Anterior cingulate cortex (tissue), 58 donors: ENCODE measurements at regions not wholly inside any gene's neighbourhood (a gene's known extent, or its start where the extent isn't known, plus 50 kb on each side); places are given as distances from the start of the nearest gene placed in this dataset.
"Not testable (repeated sequence)": the region's sequence is repeated elsewhere in the genome, so short reads cannot be mapped to it uniquely, and the experiment has no call there.

Experiments
- DNase-seq, 58 donors: peaks; one replicate each; lab custom pipeline; 2025; lab: John Stamatoyannopoulos, UW

DNA sequence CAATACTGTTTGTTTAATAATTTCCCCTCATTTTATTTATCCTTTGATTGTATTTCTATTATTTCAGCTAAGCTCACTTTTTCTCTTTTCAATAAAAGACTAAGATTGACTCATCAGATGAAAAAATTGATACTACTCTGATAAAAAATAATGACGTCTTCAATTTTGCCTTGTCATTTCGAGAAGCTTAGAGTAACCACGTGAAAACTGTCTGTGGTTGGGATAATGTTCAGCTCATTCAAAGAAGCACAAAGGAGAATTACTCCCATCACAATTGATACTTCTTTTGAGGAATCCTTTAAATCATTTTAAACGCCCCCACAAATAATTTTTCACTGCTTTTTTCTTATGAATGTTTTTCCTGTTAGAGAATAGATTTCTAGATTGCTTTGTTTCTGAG is 318.7 kb upstream of the SLITRK1 start:
- no peak for DNase-seq

DNA sequence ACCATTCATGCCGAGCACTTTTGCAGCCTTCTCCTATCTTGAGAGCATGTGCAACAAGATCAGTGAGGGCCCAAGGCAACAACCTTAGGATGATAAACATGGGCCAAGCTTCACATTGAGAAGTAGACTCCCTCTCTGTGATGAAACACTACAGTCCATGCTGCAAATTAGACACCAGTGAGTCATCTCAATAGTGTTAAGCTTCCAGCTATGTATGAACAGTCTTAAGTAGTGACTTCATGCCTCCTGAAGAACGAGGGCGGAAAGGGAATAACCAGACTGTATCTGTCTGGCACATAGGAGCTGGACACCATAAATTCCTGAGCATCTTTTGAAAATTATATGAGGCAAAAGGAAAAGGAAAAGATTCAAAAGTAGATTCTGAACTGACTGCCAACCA is 309.9 kb upstream of the SLITRK1 start:
- DNase-seq: no peak

DNA sequence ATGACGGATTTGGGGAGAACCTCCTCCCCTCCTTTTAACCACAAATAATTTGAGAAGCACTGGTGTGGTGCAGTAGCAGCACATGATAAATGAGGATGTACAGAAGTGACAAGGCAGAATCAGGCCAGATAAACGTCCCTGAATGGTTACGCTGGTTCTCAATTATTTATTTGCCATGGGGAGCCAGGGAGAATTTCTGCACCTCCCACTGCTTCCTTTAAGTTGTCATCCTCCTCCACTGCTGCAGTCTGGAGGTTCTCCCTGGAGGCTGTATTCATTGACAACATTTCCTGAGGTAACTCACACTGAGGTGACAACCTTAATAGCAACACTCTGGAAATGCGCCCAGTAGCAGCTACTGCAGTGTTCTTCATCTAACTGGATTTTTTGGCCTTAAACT is 308.9 kb upstream of the SLITRK1 start:
- no peak for DNase-seq

DNA sequence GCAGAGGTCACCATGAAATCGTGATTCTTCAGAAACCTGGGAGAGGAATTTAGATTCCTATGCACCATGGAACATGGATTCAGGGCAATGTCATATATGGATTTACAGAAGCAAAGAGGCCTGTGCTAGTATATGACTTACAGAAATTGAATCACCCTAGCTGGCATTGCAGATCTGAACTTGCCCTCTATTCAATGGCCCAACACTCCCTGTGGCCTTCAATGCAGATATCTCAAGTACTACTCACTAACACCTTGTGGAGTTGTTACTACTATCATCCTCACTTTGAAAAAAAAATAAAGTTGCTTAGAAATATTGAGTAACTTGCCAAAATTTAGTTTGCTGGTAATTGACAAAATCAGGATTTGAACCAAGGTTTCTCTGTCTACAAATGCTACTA is 305.4 kb upstream of the SLITRK1 start:
- DNase-seq: no peak

DNA sequence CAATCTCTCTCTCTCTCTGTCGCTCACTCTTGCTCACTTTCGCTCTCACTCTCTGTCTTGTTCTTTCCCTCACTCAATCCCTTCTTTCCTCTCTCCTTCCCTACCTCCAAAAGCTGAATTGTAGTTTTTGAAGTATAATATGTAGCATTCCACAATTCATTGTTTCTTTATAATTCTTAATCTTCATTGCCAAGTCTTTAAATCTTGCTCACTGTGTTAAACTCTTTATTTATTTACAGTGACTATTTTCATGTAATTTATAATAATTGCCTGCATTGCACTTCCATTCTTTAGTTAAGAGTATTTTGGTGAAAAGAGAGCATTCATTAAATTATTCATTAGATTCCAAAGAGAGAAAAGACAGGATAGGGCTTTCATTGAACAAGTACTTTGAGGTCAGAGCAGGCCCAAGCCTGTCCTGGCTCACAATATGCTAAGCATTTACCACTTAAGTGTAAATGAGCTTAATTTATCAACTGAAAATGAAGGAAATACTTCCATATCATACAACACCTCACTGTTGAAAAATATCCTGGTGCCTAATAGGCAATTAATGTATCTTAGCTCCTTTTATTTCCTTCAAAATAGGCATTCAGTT is 257.4 kb upstream of the SLITRK1 start:
- no peak for DNase-seq

DNA sequence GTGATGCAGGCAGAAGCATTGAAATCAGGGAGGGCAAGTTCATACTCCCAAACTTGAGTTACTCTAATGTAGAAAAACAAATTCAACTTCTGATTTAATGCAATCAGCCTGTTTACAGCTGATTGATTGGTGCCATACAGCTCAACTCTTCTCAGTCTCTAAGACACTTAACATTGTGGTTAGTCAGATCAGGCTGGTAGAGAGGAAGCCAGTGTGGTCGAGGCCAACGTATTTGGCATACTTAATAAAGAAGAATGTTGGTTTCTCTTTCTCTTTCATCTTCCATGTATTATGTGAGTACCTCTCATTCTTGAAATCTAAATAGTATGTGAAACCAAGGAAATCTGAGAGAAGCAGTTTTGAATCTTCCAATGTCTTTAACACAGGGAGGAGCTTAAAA is 255.0 kb upstream of the SLITRK1 start:
- no peak for DNase-seq

DNA sequence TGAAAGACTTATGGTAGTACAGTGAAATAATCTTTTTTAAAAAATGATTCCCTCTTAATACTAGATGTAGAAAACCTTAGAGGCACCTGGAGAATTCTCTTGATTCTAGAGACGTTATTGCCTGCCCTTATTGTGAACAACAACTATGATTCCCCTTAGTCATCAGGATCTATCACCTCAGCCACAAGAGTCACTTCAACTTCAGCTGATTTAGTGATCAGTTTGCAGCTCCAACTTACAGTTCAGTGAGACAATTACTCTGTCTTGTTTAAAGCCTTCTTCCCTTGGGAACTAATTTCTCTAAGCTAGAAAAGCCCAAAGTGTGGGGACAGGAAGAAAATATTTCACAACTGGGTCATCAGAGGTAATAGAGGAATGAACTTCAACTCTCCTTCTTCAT is 254.3 kb upstream of the SLITRK1 start:
- no peak for DNase-seq

DNA sequence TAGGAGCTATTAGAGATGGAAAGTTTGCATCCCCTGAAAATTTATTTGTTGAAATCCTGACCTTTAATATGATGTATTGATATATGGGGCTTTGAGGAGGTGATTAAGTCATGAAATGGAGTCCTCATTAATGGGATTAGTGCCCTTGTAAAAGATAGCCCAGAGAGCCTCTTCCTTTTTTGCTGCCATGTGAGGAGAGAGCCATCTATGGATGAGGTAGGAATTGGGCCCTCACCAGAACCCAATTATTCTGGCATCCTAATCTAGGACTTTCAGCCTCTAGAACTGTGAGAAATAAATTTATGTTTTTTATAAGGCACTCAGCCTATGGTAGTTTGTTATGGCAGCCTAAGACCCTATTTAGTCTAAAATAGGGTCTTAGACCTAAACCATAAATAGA is 250.2 kb upstream of the SLITRK1 start:
- DNase-seq: no peak

DNA sequence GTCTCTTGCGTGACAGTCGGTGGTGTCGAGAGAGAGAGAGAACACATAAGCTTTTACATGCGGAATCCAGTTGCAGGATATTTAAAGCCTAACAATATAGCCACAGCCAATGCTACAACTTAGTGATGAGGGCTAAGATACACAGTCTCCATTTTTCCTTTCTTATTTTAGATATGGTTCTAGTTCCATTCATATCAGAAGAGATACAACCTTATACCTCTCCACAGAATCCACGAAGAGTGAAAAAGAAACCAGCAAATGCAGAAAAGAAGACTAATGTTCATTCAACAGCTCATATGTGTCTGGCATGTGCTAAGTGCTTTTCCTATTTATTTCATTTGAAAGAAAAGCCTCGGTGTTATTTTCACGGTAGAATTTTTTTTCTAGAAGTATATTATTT is 249.0 kb upstream of the SLITRK1 start:
- no peak for DNase-seq

DNA sequence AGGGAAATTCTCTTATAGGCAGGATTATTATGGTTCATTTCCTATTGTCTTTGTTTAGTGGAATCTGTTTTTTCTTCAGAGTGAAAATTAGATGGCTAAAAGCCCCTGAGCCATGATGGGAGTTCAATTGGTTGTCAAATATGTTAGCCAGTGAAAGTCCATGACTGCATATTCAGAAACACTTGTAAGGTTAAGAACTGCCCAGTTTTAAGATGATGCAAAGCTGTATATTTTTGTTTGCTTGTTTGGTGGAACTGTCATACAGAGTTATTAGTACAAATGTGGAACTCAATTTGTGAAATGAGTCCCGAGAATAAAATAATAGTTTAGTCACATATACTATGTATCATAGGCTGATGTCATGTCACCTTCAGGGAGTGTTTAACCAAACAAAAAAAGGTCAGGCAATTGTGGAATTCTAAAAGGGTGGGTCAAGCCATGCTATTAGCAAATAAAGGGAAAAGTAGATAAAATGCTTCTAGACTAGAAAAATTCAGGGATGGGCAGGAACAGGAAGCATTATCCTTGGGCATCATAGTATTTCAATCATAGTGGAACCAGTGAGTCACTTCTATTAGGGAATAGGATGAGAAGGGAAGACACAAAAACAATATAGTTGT is 248.3 kb upstream of the SLITRK1 start:
- DNase-seq: no peak

DNA sequence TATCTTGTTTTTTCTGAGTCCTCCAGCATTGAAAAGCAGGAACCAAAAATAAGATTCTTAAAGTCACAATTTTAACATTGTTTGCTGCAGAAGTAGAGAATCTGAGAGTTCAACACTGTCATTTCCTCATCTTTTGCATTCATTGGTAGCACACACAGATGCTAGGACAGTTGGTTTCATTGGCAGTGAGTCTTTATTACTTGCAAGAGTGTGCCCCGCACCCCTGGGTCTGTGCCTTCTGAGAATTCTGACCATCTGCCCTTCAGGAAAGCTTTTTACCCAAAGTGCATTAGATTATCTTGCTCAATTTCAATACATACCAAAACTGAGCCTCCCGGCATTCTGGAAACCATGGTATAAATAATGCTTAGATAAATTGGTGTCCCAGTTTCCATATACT is 247.7 kb upstream of the SLITRK1 start:
- DNase-seq: no peak

DNA sequence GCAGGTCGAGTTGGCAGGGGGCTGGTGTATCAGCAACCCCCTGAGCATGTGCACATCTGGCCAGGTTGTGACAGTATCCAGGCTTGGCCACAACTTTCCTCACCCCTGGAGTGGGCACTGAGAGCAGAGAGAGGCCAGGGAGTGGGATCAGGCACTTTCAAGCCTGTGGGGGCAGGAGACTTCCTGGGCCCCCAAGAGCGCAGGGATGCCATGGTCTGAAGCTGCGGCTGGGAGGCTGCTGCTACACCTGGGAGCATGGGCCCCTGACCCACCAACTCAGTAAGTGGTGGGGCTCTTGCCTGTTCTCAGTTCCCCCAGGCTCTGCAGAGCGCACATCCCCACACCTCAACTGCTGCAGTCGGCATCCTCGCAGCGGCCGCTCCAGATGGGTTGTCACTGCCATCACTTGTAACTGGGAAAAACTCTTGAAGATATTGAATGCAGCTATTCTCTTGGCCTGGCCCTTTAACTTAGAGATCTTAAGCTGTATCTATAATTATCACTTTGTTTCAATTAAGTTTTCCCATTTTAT is 245.4 kb upstream of the SLITRK1 start:
- no peak for DNase-seq

DNA sequence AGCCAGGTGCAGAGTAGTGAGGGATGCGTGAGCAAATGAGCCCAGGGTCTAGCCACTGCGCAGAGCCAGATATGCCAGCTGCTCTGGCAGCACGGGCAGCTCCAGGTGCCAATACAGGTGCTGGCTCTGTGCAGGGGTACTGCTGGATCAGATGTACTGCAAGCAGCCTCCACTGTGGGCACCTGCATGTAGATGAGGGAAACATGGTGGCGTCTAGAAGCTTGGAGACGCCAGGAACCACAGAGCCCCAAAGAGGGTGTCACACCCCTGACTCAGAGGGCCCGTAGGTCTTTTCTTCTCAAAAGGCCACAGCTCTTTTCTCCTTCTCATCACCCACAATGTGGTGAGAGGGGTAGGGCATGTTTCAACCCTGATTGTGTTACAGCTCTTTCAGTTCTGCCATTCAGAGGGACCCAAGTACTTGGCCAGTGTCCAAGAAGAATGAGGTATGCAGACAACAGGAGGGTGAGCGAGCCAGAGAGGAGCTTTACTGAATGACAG is 244.4 kb upstream of the SLITRK1 start:
- no peak for DNase-seq

DNA sequence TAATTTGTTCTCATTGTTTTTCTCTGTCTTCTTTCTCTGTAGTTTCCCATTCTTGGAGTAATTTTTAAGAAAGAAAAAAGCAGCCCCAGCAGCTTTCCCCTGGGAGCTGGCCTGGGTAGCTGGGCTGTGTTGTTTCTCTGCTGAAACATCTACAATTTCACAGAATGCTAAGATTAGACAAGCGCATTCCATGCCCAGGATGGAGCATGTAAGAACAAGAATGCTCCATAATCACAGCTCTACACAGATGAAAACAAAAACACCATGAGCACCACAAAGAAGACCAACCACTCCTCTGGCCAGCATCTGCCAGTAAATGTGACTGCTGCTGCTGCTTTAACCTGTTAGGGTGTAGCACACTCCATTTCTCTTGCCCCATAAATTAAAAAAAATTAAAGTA is 239.2 kb upstream of the SLITRK1 start:
- no peak for DNase-seq

DNA sequence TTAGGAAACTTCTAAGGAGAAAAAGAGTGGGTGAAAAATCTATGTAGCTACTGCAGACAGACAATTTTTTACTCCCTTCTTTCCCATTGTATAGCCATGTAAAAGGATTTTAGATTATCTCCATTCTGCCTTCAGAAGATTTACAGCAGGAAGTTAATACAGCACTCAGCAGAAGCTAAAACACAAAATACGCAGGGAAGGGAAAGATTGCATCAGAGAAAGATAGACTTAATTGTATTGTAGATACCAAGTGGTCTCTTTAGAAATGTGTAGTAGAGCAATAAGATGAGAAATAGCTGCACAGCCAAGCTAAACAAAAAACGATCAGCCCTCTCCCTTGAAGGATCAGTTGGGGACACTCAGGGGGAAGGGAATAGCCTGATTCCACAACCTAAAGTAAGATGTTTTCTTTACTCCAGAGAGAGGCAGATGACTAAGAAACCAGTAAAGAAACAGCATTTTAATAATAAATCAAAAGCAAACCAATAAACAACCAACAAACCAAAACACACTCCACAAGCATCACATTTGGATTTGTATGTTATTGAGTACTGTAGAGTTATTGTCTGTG is 236.7 kb upstream of the SLITRK1 start:
- DNase-seq: no peak

DNA sequence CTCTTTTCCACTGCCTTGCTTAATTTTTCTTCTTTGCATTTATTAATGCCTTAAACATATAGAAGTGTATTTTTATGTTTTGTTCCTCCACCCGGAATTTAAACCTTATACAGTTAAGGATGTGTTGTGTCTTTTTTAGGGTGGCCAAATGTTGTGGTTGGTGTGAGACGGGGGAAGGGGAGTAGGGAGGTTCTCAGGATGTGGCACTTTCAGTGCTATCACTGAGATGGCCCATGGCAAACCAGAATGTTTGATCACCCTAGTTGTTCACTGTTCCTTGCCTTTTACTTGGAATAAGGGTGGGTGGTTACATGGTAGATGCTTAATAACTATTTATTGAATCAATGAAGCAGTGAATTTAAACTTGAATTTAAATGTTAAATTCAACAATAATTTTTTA is 216.0 kb upstream of the SLITRK1 start:
- no peak for DNase-seq

DNA sequence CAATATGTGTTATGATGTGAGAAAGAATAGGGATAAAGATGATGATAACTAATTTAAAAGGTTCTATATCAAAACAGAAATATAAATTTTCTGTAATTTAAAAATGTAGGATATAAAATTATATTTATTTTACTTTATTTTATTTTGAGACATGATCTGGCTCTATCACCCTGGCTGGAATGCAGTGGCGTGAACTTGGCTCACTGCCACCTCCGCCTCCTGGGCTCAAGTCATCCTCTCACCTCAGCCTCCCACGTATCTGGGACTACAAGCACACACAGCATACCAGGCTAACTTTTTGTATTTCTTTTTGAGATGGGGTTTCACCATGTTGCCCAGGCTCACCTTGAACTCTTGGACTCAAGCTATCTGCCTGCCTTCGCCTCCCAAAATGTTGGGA is 214.9 kb upstream of the SLITRK1 start:
- DNase-seq: no peak

DNA sequence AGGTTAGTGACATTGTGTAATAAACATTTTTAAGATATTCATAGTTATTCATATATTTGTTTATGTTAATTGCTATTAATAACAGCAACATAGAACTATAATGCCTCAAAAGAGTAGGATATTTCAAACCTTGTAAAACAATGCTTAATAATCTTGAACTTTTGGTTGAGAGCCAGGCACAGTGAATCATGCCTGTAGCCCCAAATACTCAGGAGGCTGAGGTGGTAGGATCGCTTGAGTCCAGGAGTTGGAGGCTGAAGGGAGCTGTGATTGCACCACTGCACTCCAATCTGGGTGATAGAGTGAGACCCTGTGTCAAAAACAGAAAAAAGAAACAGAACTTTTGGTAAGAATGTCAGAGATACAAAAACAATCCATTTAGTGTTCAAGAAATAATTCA is 213.9 kb upstream of the SLITRK1 start:
- no peak for DNase-seq

DNA sequence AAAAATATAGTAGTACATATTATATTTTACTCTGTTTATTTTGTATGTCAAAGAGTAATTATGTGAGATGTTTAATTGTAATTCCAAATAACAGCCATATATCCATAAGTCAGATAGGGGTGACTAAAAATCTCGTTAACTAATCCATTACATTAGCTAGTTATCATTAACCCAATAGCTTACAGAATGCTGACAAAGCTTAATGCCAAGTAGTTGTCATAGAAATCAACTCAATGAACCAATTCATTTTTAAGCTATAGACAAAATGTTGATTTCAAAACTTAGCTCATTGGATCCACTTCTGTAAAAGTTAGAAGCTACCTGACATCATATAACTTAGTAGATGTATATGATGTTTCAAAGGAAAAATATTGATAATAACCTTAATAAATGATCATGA is 206.7 kb upstream of the SLITRK1 start:
- no peak for DNase-seq

DNA sequence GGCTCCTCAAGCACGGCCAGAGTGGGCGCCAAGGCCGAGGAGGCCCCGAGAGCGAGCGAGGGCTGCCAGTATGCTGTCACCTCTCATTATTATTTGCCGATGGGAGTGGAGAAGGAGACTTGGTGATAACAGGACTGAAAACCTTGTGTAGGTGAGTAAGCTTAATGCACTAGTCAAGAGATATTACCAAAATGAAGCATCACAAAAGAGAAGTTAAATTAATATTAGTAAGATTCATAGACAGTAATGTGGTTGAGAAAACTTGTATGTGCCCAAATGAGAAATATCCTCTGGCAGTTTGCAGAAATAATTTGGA is 204.5 kb upstream of the SLITRK1 start:
- DNase-seq: no peak

DNA sequence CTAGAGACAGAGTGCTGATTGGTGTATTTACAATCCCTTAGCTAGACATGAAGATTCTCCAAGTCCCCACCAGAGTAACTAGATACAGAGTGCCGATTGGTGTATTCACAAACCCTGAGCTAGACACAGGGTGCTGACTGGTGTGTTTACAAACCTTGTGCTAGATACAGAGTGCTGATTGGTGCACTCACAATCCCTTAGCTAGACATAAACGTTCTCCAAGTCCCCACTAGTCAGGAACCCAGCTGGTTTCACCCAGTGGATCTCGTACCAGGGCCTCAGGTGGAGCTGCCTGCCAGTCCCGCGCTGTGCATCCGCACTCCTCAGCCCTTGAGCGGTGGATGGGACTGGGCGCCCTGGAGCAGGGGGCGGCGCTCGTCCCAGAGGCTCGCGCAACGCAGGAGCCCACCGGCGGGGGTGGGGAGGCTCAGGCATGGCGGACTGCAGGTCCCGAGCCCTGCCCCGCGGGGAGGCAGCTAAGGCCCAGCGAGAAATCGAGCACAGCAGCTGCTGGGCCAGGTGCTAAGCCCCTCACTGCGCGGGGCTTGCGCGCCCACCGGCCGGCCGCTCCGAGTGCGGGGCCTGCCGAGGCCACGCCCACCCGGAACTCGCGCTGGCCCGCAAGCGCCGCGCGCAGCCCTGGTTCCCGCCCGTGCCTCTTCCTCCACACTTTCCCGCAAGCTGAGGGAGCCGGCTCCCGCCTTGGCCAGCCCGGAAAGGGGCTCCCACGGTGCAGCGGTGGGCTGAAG is 204.0 kb upstream of the SLITRK1 start:
- DNase-seq: not testable (repeated sequence)

DNA sequence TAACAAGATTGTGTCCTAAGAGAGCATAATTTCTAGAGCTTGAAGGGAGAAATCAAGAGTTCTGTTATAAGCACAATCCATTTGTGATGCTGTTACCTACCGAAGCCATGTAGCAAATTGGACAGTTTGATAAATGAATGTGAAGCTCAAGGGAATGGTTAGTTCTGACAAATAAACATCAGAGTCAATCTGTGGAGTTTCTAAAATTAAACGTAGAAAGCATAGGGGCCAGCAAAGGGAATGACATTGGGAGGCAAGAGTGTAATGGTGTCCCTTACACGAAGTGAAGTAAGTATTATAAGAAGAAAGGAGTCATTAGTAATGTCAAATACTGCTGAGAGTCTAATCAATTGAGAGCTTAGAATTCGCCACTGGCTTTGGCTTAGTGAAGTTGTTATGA is 200.2 kb upstream of the SLITRK1 start:
- no peak for DNase-seq
